HG02763 (cell line): ENCODE measurements at regions not wholly inside any gene's neighbourhood (a gene's known extent, or its start where the extent isn't known, plus 50 kb on each side); places are given as distances from the start of the nearest gene placed in this dataset.
A peak's percentile ranks its signal among the peaks of the same experiment; 100 is the strongest.
"Not testable (repeated sequence)": the region's sequence is repeated elsewhere in the genome, so short reads cannot be mapped to it uniquely, and the experiment has no call there.

ENCODE experiments used
- ATAC-seq: cut with Tn5 transposase; IDR thresholded peaks from one replicate; pipeline ENCODE4 v1.9.1; 2021; ENCODE audit warnings: mild to moderate bottlenecking, moderate library complexity; ENCODE audit not compliant: unreplicated experiment

DNA sequence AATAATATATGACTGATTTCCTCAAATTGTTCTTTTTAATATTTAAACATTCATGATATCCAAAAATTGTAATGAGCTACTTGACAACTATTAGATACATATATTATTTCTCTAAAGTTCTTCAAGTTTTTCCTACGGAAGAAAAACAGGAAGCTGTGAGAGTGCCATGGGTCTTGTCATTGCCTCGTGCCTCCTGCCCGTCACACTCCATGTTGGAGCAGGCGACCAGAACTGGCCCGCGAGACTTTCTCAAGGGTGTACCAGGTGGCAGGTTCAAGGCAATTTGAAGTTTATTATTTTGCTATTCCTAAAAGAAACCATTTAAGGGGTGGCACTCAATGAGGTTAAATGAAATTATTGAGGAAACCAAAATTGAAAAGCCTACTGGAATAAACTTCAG is 337.2 kb downstream of the HACE1 start:
- no peak for ATAC-seq

DNA sequence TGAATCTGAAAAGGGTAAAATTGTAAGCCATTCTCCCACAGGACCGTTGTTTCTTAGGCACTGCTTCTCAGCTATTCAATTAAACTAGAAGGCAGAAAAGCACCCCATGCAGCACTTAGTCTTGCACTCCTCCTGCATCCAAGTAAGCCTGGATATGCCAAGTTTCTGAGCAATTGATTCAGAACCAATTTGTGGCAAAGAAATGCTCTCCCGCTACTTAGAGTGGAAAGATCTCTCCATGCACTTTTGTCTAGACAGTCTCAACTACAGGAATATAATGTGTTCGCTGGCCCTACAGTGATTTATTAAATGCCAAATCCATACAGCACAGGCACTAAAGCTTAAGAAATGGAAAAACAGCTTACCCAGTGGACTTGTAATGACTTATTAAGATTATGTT is 338.5 kb downstream of the HACE1 start:
- ATAC-seq = no peak

- ATAC-seq = no peak
These were observed 340.2 kb downstream of the HACE1 start for GRCh38 chr6:104519566-104519965.

GRCh38 chr6:104509355-104509754 is 350.4 kb downstream of the HACE1 start:
- ATAC-seq = no peak

DNA sequence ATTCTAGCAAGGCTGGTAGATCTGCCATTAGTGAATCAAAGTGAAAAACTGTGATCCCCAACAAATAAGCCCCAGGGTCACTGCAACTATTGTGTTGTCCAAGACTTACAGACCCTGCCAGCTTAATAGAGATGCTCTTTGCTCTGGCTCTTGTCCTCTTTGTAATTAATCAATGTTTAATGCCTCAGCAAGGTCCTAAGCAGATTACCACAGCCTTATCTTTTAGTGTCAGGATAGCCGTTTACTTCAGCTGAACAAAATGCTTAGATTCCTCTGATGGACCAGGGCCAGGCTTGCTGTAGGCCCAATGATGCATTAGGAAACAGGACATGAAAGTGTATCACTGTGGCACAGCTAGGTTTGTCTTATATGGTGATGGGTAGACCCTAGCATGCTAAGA is 353.3 kb downstream of the HACE1 start:
- no peak for ATAC-seq

- no peak for ATAC-seq
These were observed 353.9 kb downstream of the HACE1 start for GRCh38 chr6:104505838-104506237.

DNA sequence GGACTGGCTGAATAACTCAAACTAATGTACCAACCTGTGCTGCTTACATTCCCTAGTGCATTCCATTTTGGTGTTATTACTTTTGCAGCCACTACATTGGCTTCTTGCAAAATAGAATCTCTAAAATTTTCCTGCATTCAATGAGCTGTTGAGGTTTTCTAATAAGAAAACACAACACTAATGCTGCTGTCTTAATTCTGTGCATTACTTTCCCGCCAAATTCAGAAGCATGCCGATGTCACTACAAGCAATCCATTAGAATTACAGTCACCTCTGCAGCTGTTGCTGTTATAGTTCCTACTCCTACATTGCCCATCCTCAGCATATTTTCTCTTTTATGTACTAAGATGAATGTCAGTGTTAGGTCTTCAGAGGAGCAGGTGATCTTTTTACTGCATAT is 359.5 kb downstream of the HACE1 start:
- ATAC-seq = no peak

GRCh38 chr6:104486035-104486434 is 373.7 kb downstream of the HACE1 start:
- no peak for ATAC-seq

- ATAC-seq = no peak
These were observed 375.1 kb downstream of the HACE1 start for GRCh38 chr6:104484626-104485025.

DNA sequence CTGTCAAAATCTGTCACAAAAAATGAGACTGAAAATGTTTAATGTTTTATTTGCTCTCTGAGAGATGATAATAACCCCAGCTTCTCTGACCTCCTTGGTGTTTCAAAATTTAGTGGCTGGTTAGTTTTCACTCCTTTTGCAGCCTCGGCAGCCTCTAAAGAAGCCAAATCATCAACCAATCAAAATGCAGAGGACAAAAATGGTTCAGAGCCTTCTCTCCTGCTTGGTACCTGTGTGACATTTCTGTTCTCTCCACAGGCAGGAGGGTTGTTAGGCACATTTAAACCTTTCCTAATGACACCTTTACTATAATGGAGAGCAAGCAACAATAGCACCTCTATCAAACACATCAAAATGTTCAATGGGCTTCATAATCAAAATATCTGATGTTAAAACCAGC is 375.5 kb downstream of the HACE1 start:
- no peak for ATAC-seq

- ATAC-seq = no peak
These were observed 376.4 kb downstream of the HACE1 start for GRCh38 chr6:104483225-104483834.

DNA sequence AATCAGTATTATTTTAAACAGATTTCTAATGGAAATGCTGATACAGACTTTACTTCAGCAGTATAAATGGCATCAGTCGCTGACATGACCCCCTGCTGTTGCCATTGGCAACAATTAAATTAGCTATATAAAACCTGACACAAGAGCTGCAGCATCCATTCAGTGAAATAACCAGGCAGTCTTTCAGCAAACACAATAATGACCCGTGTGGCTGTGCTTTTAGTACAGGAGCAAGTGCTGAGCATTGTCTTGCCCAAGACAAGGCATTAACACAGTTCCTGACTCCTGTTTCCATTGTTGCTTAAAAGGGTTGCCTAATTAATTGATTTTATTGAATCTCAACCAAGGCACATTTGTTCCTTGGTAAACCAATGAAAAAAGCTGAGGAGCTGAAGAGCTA is 382.1 kb downstream of the HACE1 start:
- no peak for ATAC-seq

- ATAC-seq = no peak
These were observed 386.7 kb downstream of the HACE1 start for GRCh38 chr6:104473021-104473429.

DNA sequence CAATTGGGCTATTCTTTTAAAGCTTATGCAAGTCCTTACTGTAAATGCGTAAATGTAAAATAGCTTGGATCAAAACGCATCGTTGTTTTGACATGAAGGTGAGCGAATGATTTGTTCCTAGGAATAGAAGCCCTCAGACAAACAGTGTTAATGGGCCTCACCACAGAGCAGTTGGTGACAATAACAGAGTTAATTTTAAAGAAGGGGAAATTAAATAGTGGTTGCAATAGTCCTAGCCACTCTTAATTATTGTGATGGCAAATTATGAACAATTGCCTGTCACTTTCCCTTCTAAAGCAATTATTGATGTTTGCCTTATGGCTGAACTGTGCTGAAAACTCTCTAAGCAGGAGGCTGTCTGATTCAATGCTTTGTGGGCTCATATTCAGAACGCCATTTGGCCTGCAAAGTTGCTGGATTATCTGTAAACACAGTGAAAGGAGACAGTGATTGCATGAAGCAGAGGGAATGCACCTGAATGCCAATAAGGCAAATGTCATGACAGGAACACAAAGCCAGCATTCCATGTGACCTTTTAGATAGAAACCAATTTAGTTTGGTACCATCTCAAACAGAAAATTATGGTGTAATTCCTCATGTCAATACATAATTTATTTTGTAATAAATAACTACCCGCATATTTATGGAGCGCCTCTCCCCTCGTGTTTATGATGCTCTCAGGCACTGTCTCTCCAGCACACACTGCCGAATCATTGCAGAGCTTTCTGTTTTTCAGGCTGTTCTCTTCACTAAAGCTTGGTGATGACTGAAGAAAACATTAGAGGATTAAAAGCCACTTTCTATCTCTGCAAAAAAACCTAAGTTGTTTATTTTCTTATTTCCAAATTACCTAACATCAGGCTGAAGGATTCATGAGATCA is 387.5 kb downstream of the HACE1 start:
- no peak for ATAC-seq

- no peak for ATAC-seq
These were observed 393.4 kb downstream of the HACE1 start for GRCh38 chr6:104466306-104466705.

DNA sequence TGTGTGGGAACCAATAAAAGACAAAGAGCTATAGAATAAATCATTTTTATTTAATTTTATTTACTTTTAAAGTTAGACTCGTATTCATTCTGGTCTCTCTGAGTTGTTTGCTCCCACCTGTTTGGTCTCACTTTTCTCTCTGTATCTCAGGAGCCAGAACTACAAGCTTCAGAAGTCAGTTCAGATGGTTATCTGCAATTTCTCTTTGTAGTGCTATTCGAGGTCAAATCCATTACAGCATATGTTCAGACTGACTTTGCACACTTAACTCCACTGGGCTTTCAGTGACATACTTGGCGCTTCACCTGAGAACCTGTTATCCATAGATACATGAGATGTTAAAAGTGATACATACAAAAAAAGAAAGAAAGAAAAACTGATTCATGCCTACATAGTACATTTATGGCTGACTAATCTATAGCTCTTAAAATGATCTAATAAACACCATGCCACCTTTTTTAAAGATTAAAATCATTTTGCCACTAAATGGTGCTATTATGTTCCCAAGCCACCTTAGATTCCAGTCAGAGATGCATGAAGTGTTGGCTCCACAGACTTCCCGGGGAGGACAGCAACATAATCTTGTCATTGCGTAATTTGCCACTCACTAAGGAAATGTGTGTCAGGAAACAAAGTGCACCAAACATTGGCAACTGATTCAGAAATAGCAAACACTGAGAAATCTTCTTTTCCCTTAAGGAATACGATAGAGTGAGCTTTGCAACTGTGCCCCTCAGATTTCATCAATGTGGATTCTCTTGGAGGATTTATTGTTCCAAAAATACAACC is 396.7 kb downstream of the HACE1 start:
- no peak for ATAC-seq

GRCh38 chr6:104460738-104461483 is 398.8 kb downstream of the HACE1 start:
- no peak for ATAC-seq

DNA sequence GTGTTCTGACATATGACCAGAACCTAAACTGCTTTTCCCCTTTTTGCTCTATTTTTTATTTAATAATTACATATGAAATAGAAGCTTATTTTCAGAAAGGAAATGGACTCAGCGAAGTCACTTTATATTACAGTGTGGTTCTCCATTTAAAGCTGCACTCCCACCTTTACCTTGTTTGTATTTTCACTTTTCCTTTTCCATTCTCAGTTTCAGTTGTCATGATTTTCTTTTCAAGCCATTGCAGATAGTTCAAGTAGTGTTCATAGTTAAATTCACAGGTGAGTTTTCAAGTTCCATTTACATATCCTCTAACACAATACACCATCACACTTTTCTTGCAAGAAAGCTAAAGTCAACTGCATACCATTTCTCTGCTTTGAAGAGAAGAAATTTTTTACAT is 400.2 kb downstream of the HACE1 start:
- ATAC-seq = peak; percentile 58

- no peak for ATAC-seq
These were observed 409.8 kb downstream of the HACE1 start for GRCh38 chr6:104449918-104450317.

DNA sequence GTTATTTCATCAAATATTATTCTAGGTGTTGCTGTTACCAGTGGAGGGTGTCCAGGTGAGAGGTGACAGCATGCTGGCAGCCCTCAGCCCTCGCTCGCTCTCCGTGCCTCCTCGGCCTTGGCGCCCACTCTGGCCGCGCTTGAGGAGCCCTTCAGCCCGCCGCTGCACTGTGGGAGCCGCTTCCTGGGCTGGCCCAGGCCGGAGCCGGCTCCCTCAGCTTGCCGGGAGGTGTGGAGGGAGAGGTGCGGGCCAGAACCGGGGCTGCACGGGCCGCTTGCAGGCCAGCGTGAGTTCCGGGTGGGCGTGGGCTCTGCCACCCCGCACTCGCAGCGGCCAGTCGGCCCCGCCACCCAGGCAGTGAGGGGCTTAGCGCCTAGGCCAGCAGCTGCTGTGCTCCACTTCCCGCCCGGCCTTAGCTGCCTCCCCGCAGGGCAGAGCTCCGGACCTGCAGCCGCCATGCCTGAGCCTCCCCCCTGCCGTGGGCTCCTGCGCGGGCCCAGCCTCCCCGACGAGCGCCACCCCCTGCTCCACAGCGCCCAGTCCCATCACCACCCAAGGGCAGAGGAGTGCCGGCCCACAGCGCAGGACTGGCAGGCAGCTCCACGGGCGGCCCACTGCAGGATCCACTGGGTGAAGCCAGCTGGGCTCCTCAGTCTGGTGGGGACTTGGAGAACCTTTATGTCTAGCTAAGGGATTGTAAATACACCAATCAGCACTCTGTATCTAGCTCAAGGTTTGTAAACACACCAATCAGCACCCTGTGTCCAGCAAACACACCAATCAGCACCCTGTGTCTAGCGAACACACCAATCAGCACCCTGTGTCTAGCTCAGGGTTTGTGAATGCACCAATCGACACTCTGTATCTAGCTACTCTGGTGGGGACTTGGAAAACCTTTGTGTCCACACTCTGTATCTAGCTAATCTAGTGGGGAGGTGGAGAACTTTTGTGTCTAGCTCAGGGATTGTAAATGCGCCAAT is 413.3 kb downstream of the HACE1 start:
- ATAC-seq = not testable (repeated sequence)
